GM19043 (cell line): ENCODE measurements at regions not wholly inside any gene's neighbourhood (a gene's known extent, or its start where the extent isn't known, plus 50 kb on each side); places are given as distances from the start of the nearest gene placed in this dataset.
"Not testable (repeated sequence)": the region's sequence is repeated elsewhere in the genome, so short reads cannot be mapped to it uniquely, and the experiment has no call there.

ENCODE experiments used
- ATAC-seq: cut with Tn5 transposase; IDR thresholded peaks from one replicate; pipeline ENCODE4 v1.9.1; 2021; ENCODE audit warnings: low read depth; ENCODE audit not compliant: unreplicated experiment

- ATAC-seq: no peak
Measured at GRCh38 chr2:128413718-128414341, 95.2 kb upstream of the HS6ST1 start.

GRCh38 chr2:128414351-128414750 lies 95.7 kb upstream of the HS6ST1 start:
- ATAC-seq: no peak

GRCh38 chr2:128414946-128415778 lies 96.5 kb upstream of the HS6ST1 start:
- ATAC-seq: no peak

GRCh38 chr2:128415779-128416061 lies 97.1 kb upstream of the HS6ST1 start:
- ATAC-seq: no peak

GRCh38 chr2:128416109-128416785 lies 97.6 kb upstream of the HS6ST1 start:
- ATAC-seq: no peak

GRCh38 chr2:128416806-128417205 lies 98.1 kb upstream of the HS6ST1 start:
- ATAC-seq: no peak

GRCh38 chr2:128417264-128417663 lies 98.6 kb upstream of the HS6ST1 start:
- ATAC-seq: not testable (repeated sequence)

GRCh38 chr2:128420131-128420530 lies 101.5 kb upstream of the HS6ST1 start:
- no peak for ATAC-seq

GRCh38 chr2:128420776-128421175 lies 102.1 kb upstream of the HS6ST1 start:
- ATAC-seq: no peak

- ATAC-seq: no peak
Measured at GRCh38 chr2:128421286-128421685, 102.6 kb upstream of the HS6ST1 start.

GRCh38 chr2:128421861-128422311 lies 103.2 kb upstream of the HS6ST1 start:
- ATAC-seq: no peak

GRCh38 chr2:128422571-128422970 lies 103.9 kb upstream of the HS6ST1 start:
- no peak for ATAC-seq

- ATAC-seq: no peak
Measured at GRCh38 chr2:128423788-128424165, 105.1 kb upstream of the HS6ST1 start.

GRCh38 chr2:128424406-128425171 lies 105.9 kb upstream of the HS6ST1 start:
- ATAC-seq: no peak

- ATAC-seq: no peak
Measured at GRCh38 chr2:128425216-128425615, 106.5 kb upstream of the HS6ST1 start.

- ATAC-seq: no peak
Measured at GRCh38 chr2:128425731-128426620, 107.3 kb upstream of the HS6ST1 start.

GRCh38 chr2:128427413-128427755 lies 108.7 kb upstream of the HS6ST1 start:
- ATAC-seq: no peak

GRCh38 chr2:128428415-128428814 lies 109.7 kb upstream of the HS6ST1 start:
- ATAC-seq: no peak

- ATAC-seq: no peak
Measured at GRCh38 chr2:128432423-128432822, 113.8 kb upstream of the HS6ST1 start.

- no peak for ATAC-seq
Measured at GRCh38 chr2:128433911-128434550, 115.4 kb upstream of the HS6ST1 start.
